HG02970 (cell line): ENCODE measurements at regions not wholly inside any gene's neighbourhood (a gene's known extent, or its start where the extent isn't known, plus 50 kb on each side); places are given as distances from the start of the nearest gene placed in this dataset.
A peak's percentile ranks its signal among the peaks of the same experiment; 100 is the strongest.

ENCODE experiments used
- ATAC-seq: cut with Tn5 transposase; IDR thresholded peaks from one replicate; pipeline ENCODE4 v1.9.1; 2021; ENCODE audit warnings: mild to moderate bottlenecking, moderate library complexity, moderate number of reproducible peaks; ENCODE audit not compliant: unreplicated experiment, low FRiP score

DNA sequence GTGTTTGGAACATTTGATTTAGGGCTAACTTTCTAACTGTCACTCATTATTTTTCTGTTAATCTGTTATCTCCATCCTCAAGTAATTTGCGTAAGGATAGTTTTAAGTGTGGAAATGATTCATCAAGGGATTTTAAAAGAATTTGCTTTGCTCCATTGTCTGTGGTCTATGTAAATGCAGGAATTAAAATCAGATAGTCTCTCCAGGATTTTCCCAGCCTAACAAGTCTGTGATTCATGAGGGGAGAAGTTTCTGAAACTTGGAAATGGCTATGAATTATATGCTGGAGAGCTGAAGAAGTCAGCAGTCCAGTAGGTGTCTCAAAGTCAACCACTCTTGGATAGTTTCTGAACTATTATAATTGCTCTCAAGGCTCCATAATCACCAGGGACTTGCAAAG, 264.5 kb downstream of the MRPL39 start:
- ATAC-seq: no peak

GRCh38 chr21:25341981-25342380, 265.3 kb downstream of the MRPL39 start:
- ATAC-seq: no peak

- no peak for ATAC-seq
Measured at GRCh38 chr21:25338415-25338814, 268.9 kb downstream of the MRPL39 start.

- no peak for ATAC-seq
Measured at GRCh38 chr21:25334046-25334730, 273.1 kb downstream of the MRPL39 start.

DNA sequence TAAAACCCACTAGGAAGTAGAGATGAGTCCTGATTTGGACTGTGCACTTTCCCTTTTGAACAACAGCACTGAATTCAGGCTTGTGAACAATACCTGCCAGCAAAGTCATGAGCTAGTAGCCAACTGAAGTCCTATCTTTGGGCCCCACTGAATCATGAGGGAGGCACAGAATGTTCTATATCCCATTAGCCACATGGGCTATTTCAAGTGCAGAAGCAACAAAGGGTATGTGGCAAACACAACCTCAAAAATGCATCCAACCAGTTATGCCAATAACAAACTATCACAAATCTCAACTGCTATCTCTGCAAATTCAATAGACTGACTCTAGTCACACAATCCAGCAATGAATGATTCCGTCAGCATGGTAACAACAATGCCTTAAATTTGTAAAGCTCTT, 276.0 kb downstream of the MRPL39 start:
- ATAC-seq: no peak

DNA sequence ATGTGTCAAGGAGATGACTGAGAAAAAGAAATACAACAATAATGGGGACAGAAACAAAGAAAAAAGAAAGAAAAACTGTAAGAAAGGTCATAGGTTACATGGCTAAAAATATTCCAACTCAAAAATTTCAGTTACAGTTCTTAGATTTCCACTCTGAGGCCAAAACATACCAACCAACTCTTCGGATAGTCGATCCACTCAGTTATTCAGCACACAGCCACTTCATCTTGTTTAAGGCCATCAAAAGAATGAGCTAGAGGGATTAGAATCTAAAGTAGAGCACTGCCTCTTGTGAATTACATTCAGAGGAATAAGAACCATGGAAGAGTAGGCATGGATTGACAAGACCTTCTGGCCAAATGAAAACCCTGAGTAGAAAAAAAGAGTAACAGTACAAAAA, 277.0 kb downstream of the MRPL39 start:
- no peak for ATAC-seq

GRCh38 chr21:25329227-25329825, 278.0 kb downstream of the MRPL39 start:
- ATAC-seq: no peak

GRCh38 chr21:25328736-25329135, 278.5 kb downstream of the MRPL39 start:
- ATAC-seq: no peak

DNA sequence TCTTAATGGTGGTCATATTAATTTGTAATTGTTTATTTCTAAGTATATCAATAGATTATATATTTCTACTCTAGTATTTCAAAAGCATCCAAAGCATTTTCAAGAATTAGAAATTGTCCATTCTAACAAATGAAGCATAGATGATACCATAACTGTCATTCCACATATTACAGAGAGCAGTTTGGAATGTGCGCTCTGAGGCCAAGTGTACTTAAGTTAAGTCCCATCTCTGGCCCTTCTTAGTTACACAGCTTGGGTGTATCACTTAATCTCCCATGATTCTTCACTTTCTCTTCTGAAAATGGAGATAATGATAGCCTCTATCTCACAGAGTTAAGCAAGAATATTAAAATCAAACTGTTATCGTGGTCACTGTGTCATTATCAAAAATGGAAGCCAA, 281.1 kb downstream of the MRPL39 start:
- no peak for ATAC-seq

DNA sequence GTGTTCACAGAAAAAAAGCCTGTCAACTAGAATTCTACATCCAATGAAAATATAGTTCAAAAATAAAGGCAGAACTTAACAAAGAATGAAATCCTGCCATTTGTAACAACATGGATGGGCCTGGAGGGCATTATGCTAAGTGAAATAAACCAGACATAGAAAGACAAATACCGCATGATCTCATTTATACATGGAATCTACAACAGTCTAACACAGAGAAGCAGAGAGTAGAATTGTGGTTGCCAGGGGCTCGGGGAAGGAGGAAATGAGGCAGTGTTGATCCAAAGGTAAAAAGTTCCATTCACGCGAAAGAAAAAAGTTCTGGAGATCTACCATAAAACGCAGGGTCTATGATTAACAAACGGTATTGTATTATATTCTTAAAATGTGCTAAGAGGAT, 282.6 kb downstream of the MRPL39 start:
- no peak for ATAC-seq

GRCh38 chr21:25323356-25323949, 283.8 kb downstream of the MRPL39 start:
- ATAC-seq: no peak

DNA sequence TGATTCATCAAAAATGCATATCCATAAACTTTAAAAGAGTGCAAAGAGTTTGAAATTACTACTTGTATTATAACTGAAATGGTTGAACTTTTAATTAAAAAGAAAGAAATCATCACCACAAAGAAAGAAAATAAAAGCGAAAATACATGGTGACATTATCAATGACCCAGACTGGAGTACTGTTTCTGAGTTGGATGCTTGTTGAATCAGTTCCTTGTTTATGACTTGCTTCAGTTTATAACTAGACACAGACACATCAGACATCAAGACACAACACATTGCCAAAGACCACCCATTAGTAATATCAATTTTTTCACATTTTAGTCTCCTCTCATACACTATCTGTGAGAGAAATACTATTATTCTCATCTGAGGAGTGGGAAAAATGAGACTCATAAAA, 293.0 kb downstream of the MRPL39 start:
- no peak for ATAC-seq

GRCh38 chr21:25313829-25314228, 293.5 kb downstream of the MRPL39 start:
- no peak for ATAC-seq

DNA sequence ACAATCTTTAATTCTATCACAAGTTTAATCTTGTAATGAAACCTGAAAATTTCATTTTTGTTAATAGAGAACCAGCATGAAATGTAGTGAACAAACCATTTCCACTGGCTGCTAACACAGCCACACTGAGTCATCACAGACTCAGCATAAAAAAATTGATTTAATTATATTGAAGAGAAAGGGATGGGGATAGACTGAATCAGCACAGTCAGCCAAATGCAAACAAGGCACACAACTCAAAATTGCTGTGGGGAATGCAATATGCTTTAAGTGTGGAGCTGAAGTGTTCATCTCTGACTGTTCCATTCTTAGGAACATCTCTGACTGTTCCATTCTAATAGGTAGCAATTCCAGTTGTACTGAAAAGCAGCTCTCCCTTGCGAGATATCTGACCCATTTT, 299.8 kb downstream of the MRPL39 start:
- no peak for ATAC-seq

- ATAC-seq: no peak
Measured at GRCh38 chr21:25304611-25305010, 302.7 kb downstream of the MRPL39 start.

DNA sequence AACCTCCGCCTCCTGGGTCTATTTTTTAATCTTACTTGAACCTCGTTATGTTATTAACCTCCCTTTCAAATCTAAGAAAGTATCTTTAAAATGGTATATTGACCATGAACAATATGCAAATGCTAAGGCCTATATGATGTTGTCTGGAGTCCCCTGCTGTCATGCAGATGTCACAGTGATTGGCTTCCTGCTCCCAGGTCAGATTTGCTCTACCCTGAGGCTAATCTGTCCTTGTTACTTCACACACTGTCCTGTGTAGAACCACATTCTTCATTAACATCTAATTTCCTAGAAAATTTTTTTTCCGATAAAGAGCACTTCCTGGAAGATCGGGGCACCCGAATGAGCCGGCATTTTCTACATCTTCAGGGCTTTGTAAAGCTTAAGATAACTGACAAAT, 306.6 kb downstream of the MRPL39 start:
- ATAC-seq: no peak

DNA sequence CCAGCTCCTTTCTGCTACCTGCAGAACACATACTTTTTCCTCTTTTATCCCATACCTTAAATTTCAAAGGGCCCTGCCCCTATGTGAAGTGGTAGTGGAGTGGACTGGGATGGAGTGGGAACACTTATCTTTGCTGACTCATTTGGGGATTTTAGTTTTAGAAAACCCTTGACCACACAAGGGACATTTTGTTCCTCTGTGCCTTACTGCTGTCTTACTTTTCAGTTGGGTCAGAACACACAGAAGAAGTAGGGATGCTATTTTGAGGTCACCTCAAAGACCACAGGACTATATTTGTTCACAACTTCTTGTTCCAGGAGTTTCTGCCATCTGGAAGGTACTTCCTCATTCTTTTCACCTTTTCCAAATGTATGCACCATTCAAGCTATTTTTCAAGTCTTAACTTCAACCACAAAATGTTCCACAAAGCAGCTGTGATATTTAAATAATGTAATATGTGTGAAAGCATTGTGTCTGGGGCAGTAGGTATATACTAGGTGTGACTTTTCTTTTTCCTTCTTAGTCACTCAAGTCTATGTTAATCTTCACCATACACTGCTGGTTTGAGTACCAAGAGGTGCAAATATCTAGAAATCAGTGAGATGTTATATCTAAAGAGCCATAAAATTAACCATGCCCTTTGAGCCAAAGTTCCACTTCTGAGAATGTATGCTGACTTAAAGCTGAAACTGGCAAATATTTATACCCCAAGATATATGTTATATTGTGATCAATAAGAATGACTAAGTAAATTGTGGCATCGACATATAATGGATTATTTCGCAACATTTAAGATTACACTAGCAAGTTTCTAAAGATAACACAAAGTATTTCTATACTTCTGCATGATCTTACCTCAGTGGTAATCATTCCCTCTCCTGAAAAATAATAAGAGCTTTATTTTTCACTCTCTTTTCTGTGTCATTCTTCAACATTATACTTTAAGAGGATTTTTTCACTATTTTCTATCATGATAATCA, 308.5 kb downstream of the MRPL39 start:
- peak; percentile 86 for ATAC-seq

GRCh38 chr21:25297117-25297516, 310.2 kb downstream of the MRPL39 start:
- ATAC-seq: no peak

DNA sequence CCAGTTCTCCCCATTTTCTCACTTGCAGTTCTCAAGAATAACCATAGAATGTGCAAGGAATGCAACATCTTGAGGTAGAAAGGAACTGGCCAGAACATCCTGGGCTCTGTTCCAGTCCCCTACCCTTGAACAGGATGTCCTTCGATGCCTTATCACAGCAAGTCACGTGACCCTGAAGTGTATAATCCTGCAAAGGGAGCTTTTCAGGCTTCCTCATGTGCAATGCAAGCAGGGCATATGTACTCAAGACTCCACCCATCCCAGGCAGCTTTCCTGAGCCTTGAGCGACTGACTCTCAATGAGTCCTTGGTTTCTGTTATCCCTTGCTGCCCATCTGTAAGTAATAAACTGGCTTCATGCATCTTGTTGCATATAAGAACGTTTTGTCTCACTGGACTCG, 311.0 kb downstream of the MRPL39 start:
- ATAC-seq: no peak

GRCh38 chr21:25292396-25292795, 314.9 kb downstream of the MRPL39 start:
- ATAC-seq: no peak

- no peak for ATAC-seq
Measured at GRCh38 chr21:25283720-25284119, 323.6 kb downstream of the MRPL39 start.
